IMR-90 (cell line): ENCODE measurements at regions not wholly inside any gene's neighbourhood (a gene's known extent, or its start where the extent isn't known, plus 50 kb on each side); places are given as distances from the start of the nearest gene placed in this dataset.

ENCODE experiments used
- BHLHE40 ChIP-seq: fragments of 150-350 bp; IDR thresholded peaks from 2 replicates; pipeline ENCODE4 v1.6.1; 2016; ENCODE audit warnings: mild to moderate bottlenecking, low read depth, low read length
- CEBPB ChIP-seq: IDR thresholded peaks from 2 replicates; pipeline ENCODE4 v1.6.1; 2012; ENCODE audit warnings: low read depth, low read length, improper control_type of control experiment
- CTCF ChIP-seq: conservative IDR thresholded peaks from 2 replicates; pipeline ENCODE4 v1.5.1; 2012; ENCODE audit warnings: mild to moderate bottlenecking, low read depth, low read length, improper control_type of control experiment
- ELK1 ChIP-seq: fragments of 150-350 bp; IDR thresholded peaks from 2 replicates; pipeline ENCODE4 v1.6.1; 2016; ENCODE audit warnings: low read depth, mild to moderate bottlenecking, low read length, moderate library complexity, borderline replicate concordance
- FOS ChIP-seq: fragments of 150-350 bp; IDR thresholded peaks from 2 replicates; pipeline ENCODE4 v1.6.1; 2016; ENCODE audit warnings: low read depth, low read length
- MAFK ChIP-seq: IDR thresholded peaks from 2 replicates; pipeline ENCODE4 v1.6.1; 2012; ENCODE audit warnings: low read depth, low read length, improper control_type of control experiment
- MXI1 ChIP-seq: IDR thresholded peaks from 2 replicates; pipeline ENCODE4 v1.6.1; 2012; ENCODE audit warnings: low read depth, mild to moderate bottlenecking, low read length, moderate library complexity, borderline replicate concordance
- POLR2A ChIP-seq: IDR thresholded peaks from 2 replicates; pipeline ENCODE4 v1.6.1; 2012; ENCODE audit warnings: mild to moderate bottlenecking, low read depth, low read length
- RAD21 ChIP-seq: IDR thresholded peaks from 2 replicates; pipeline ENCODE4 v1.6.1; 2012; ENCODE audit warnings: low read length, improper control_type of control experiment
- RCOR1 ChIP-seq: IDR thresholded peaks from 2 replicates; pipeline ENCODE4 v1.6.1; 2012; ENCODE audit warnings: mild to moderate bottlenecking, low read length, improper control_type of control experiment; ENCODE audit not compliant: insufficient replicate concordance
- RFX5 ChIP-seq: IDR thresholded peaks from 2 replicates; pipeline ENCODE4 v1.8.0; 2012; ENCODE audit warnings: low read depth, mild to moderate bottlenecking, low read length, moderate library complexity
- SMC3 ChIP-seq: fragments of 150-350 bp; IDR thresholded peaks from 2 replicates; pipeline ENCODE4 v1.6.1; 2016; ENCODE audit warnings: low read depth, mild to moderate bottlenecking, antibody characterized with exemption, low read length, moderate library complexity
- TF ChIP-seq, protein P1 (sequence below): fragments of 150-350 bp; IDR thresholded peaks from 2 replicates; pipeline ENCODE4 v1.6.1; 2017; ENCODE audit warnings: mild to moderate bottlenecking, antibody characterized with exemption, low read length, low read depth

GRCh38 chr3:187617213-187617612 is 53.0 kb downstream of the SST start:
- TF ChIP-seq RCOR1 (no peak), CTCF (no peak), RFX5 (no peak), RAD21 (no peak), POLR2A (no peak), SMC3 (no peak), ELK1 (no peak), FOS (no peak), MXI1 (no peak), MAFK (no peak), BHLHE40 (no peak), CEBPB (no peak)
- TF ChIP-seq, protein P1, sequence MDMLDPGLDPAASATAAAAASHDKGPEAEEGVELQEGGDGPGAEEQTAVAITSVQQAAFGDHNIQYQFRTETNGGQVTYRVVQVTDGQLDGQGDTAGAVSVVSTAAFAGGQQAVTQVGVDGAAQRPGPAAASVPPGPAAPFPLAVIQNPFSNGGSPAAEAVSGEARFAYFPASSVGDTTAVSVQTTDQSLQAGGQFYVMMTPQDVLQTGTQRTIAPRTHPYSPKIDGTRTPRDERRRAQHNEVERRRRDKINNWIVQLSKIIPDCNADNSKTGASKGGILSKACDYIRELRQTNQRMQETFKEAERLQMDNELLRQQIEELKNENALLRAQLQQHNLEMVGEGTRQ = no peak
